PC-3 (cell line): ENCODE measurements at regions not wholly inside any gene's neighbourhood (a gene's known extent, or its start where the extent isn't known, plus 50 kb on each side); places are given as distances from the start of the nearest gene placed in this dataset.

Experiments
- ATAC-seq: fragments of 200-7000 bp; cut with Tn5 transposase; 2 replicates; pipeline ENCODE4 v1.9.1; 2020; ENCODE audit warnings: mild to moderate bottlenecking, moderate library complexity
- BruUV-seq: library from RNA; stranded (reverse); fragments of 400-500 nt; replicated peaks from 2 replicates; lab custom pipeline; 2021; lab: Mats Ljungman, UMichigan
- CTCF ChIA-PET: fragments of 300-600 bp; sonication (Branson Sonifier 250); formaldehyde crosslinking; loops from one replicate; lab custom pipeline; 2022; ENCODE audit warnings: antibody characterized with exemption; lab: Charles Lee
- POLR2A ChIA-PET: fragments of 300-600 bp; sonication (Branson Sonifier 250); formaldehyde crosslinking; loops from one replicate; lab custom pipeline; 2022; ENCODE audit warnings: antibody characterized with exemption; ENCODE audit not compliant: unreplicated experiment; lab: Charles Lee
- DNase-seq: peaks from one replicate; pipeline ENCODE4 v3.0.0-alpha.2; 2015
- H2AFZ ChIP-seq: fragments of 300-600 bp; sonication (generic); 2 replicates; pipeline ENCODE4 v1.6.0; 2016; ENCODE audit warnings: antibody characterized with exemption, low read length
- H3F3A ChIP-seq: fragments of 300-600 bp; sonication (generic); one replicate; pipeline ENCODE4 v1.6.0; 2017; ENCODE audit warnings: antibody characterized with exemption, low read length, control low read depth, mild to moderate bottlenecking; ENCODE audit not compliant: unreplicated experiment
- H3K27ac ChIP-seq: fragments of 300-600 bp; sonication (generic); 2 replicates; pipeline ENCODE4 v1.5.1; 2016; ENCODE audit warnings: mild to moderate bottlenecking, low read length
- H3K27me3 ChIP-seq: fragments of 300-600 bp; sonication (generic); 2 replicates; pipeline ENCODE4 v1.6.1; 2016; ENCODE audit warnings: low read length, mixed read lengths
- H3K36me3 ChIP-seq: fragments of 300-600 bp; sonication (generic); 2 replicates; pipeline ENCODE4 v1.6.1; 2016; ENCODE audit warnings: low read depth, mixed run types, low read length, mixed read lengths
- H3K4me1 ChIP-seq: fragments of 300-600 bp; sonication (generic); 2 replicates; pipeline ENCODE4 v1.5.1; 2016; ENCODE audit warnings: low read length; ENCODE audit not compliant: insufficient read depth
- H3K4me2 ChIP-seq: fragments of 300-600 bp; sonication (generic); 2 replicates; pipeline ENCODE4 v1.6.0; 2016; ENCODE audit warnings: low read length
- H3K4me3 ChIP-seq: fragments of 300-600 bp; sonication (generic); 2 replicates; pipeline ENCODE4 v1.5.1; 2016; ENCODE audit warnings: mild to moderate bottlenecking, low read length, mixed read lengths
- H3K79me2 ChIP-seq: fragments of 300-600 bp; sonication (generic); 2 replicates; pipeline ENCODE4 v1.6.1; 2017; ENCODE audit warnings: low read length, mixed read lengths
- H3K9ac ChIP-seq: fragments of 300-600 bp; sonication (generic); 2 replicates; pipeline ENCODE4 v1.6.0; 2016; ENCODE audit warnings: mild to moderate bottlenecking, low read length
- H3K9me2 ChIP-seq: fragments of 300-600 bp; sonication (generic); replicated peaks from 2 replicates; pipeline ENCODE4 v1.6.1; 2016; ENCODE audit warnings: mixed run types, low read length, mixed read lengths
- H3K9me3 ChIP-seq: fragments of 300-600 bp; sonication (generic); 2 replicates; pipeline ENCODE4 v1.6.1; 2016; ENCODE audit warnings: low read length, mixed read lengths
- H4K20me1 ChIP-seq: fragments of 300-600 bp; sonication (generic); 2 replicates; pipeline ENCODE4 v1.6.1; 2016; ENCODE audit warnings: low read length, mixed read lengths
- CTCF ChIP-seq: fragments of 300-600 bp; sonication (generic); conservative IDR thresholded peaks from 2 replicates; pipeline ENCODE4 v1.5.1; 2017; ENCODE audit warnings: antibody characterized with exemption, low read depth, mild to moderate bottlenecking, low read length
- EZH2 ChIP-seq: fragments of 300-600 bp; sonication (generic); IDR thresholded peaks from one replicate; pipeline ENCODE4 v1.6.1; 2017; ENCODE audit warnings: antibody characterized with exemption, mild to moderate bottlenecking, low read length; ENCODE audit not compliant: unreplicated experiment
- EZH2phosphoT487 ChIP-seq: fragments of 300-600 bp; sonication (generic); IDR thresholded peaks from 2 replicates; pipeline ENCODE4 v1.6.1; 2018; ENCODE audit warnings: mild to moderate bottlenecking, antibody characterized with exemption, low read length, borderline replicate concordance
- intact Hi-C: fragments of 100-400 bp; cut with micrococcal nuclease; formaldehyde crosslinking; loops from 2 replicates; pipeline ENCODE4 v1.9.0; 2023

DNA sequence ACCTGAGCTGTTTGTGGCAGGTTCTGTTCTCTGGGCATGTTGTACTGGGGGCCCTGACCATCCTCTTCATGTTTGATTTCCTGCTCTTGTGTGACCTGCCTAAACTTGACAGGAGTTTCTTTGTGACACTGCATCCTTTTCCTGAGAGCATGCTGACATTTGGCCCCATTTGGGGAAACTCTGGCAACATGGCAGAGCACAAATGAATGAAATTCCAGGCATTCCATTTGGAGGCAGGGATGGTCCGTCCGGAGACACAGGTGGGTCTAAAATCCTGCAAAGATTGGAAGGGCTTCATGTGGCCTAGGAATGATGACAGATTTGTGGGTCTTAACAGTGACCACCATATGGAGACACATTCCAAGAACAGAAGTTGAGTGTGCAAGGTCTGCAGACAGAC is 184.0 kb downstream of the FCRL5 start:
- Histone ChIP-seq H3K36me3 (no peaks in the 10 kb centered on the region), H4K20me1 (no peaks in the 10 kb centered on the region), H3K4me3 (no peak overlapping the region), H3K4me2 (no peak overlapping the region), H3K27ac (no peak overlapping the region), H3K9ac (no peak overlapping the region), H3F3A (no peaks in the 10 kb centered on the region), H3K27me3 (peaks cover 10% of the 10 kb centered on the region), H2AFZ (no peak overlapping the region), H3K4me1 (no peaks in the 10 kb centered on the region), H3K9me3 (no peaks in the 10 kb centered on the region), H3K9me2 (no peaks in the 10 kb centered on the region), H3K79me2 (no peaks in the 10 kb centered on the region)
- TF ChIP-seq EZH2 (no peak), CTCF (no peak), EZH2phosphoT487 (no peak)
- ChIA-PET CTCF (no interaction called here), POLR2A (no interaction called here)
- BruUV-seq = no TSS peak
- DNase-seq (no peak), ATAC-seq (no peak)
- intact Hi-C loops = no loop called here

DNA sequence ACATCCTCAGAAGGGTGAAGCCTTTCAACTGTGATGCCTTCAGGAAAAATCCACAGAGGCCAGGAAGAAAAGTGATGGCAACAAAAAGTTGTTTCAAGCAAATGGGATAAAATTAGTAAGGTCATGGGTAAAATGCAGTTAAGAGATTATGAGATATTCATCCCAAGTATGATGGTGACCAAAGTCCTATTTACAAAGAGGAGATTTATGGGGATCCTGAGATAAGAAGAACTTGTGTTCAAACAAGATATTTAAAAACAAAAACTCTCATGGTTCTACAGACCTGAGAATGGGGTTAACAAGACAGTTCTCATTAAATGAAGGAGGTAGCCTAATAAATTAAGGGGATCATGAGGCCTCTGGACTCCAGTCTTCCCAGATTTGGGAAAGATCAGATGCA is 184.4 kb downstream of the FCRL5 start:
- H3F3A ChIP-seq = no peaks in the 10 kb centered on the region
- TF ChIP-seq EZH2phosphoT487 (no peak), EZH2 (no peak), CTCF (no peak)
- peaks cover 5% of the 10 kb centered on the region; the same call in 1 of the 2 replicates for H3K27me3 ChIP-seq
- H3K27ac ChIP-seq = no peak overlapping the region
- CTCF ChIA-PET = no interaction called here
- no peaks in the 10 kb centered on the region for H3K9me2 ChIP-seq
- no TSS peak for BruUV-seq
- ATAC-seq = no peak
- H3K9me3 ChIP-seq = no peaks in the 10 kb centered on the region
- no peak overlapping the region for H2AFZ ChIP-seq
- H3K36me3 ChIP-seq = no peaks in the 10 kb centered on the region
- intact Hi-C loops = no loop called here
- H3K4me2 ChIP-seq = no peak overlapping the region
- POLR2A ChIA-PET = no interaction called here
- no peaks in the 10 kb centered on the region for H3K79me2 ChIP-seq
- no peaks in the 10 kb centered on the region for H3K4me1 ChIP-seq
- no peak for DNase-seq
- H4K20me1 ChIP-seq = no peaks in the 10 kb centered on the region
- no peak overlapping the region for H3K9ac ChIP-seq
- H3K4me3 ChIP-seq = no peak overlapping the region

- intact Hi-C loops = no loop called here
- CTCF ChIA-PET = no interaction called here
- no peaks in the 10 kb centered on the region for H3K36me3 ChIP-seq
- TF ChIP-seq EZH2phosphoT487 (no peak), CTCF (no peak), EZH2 (no peak)
- H3K27ac ChIP-seq = no peak overlapping the region
- no peak overlapping the region for H3K9ac ChIP-seq
- ATAC-seq (no peak), DNase-seq (no peak)
- H3K4me3 ChIP-seq = no peak overlapping the region
- no peaks in the 10 kb centered on the region for H3F3A ChIP-seq
- no peaks in the 10 kb centered on the region for H4K20me1 ChIP-seq
- no peaks in the 10 kb centered on the region for H3K4me1 ChIP-seq
- H3K9me2 ChIP-seq = no peaks in the 10 kb centered on the region
- BruUV-seq = no TSS peak
- no peaks in the 10 kb centered on the region for H3K9me3 ChIP-seq
- POLR2A ChIA-PET = no interaction called here
- H3K4me2 ChIP-seq = no peak overlapping the region
- H3K27me3 ChIP-seq = peaks cover 8% of the 10 kb centered on the region; the same call in 1 of the 2 replicates
- no peaks in the 10 kb centered on the region for H3K79me2 ChIP-seq
- H2AFZ ChIP-seq = no peak overlapping the region
Observed at GRCh38 chr1:157367091-157367739, 185.1 kb downstream of the FCRL5 start.
